H1 (cell line): ENCODE measurements at regions not wholly inside any gene's neighbourhood (a gene's known extent, or its start where the extent isn't known, plus 50 kb on each side); places are given as distances from the start of the nearest gene placed in this dataset.

Source experiments
- CTCF ChIA-PET: fragments of 300-600 bp; sonication (Branson Sonifier 250); formaldehyde crosslinking; loops from one replicate; lab custom pipeline; 2021; ENCODE audit not compliant: partially characterized antibody; lab: Charles Lee
- POLR2A ChIA-PET: fragments of 300-600 bp; sonication (Branson Sonifier 250); formaldehyde crosslinking; loops from one replicate; lab custom pipeline; 2021; ENCODE audit warnings: inconsistent platforms; ENCODE audit not compliant: partially characterized antibody; lab: Charles Lee
- DNase-seq, 2 experiments: peaks; one replicate each; pipeline versions ENCODE4 v3.0.0 to v3.0.0-alpha.2; 2010 to 2022; ENCODE audit warnings: low spot score in 2 of 2, low read depth in 1 of 2, mixed read lengths in 1 of 2
- FAIRE-seq: peaks from 2 replicates; lab custom pipeline; 2011; peaks lifted over from hg19 to GRCh38; lab: Jason Lieb, UNC
- H2AFZ ChIP-seq: 2 replicates; pipeline ENCODE4 v1.8.1; 2012; ENCODE audit warnings: low read length, inconsistent platforms
- H2AK5ac ChIP-seq: 2 replicates; pipeline ENCODE4 v1.6.1; 2013; ENCODE audit warnings: low read depth, low read length
- H2BK120ac ChIP-seq: replicated peaks from 2 replicates; pipeline ENCODE3; 2013; ENCODE audit warnings: low read depth, low read length, inconsistent platforms
- H2BK12ac ChIP-seq: 2 replicates; pipeline ENCODE4 v1.6.1; 2013; ENCODE audit warnings: low read depth, low read length
- H2BK15ac ChIP-seq: 2 replicates; pipeline ENCODE4 v1.6.1; 2013; ENCODE audit warnings: low read length
- H2BK20ac ChIP-seq: 2 replicates; pipeline ENCODE4 v1.6.1; 2013; ENCODE audit warnings: low read length
- H2BK5ac ChIP-seq: 2 replicates; pipeline ENCODE4 v1.6.1; 2013; ENCODE audit warnings: low read depth, low read length
- H3K14ac ChIP-seq: 2 replicates; pipeline ENCODE4 v1.6.1; 2013; ENCODE audit warnings: inconsistent platforms; ENCODE audit not compliant: insufficient read length
- H3K18ac ChIP-seq: 2 replicates; pipeline ENCODE4 v1.6.1; 2013; ENCODE audit warnings: low read length; ENCODE audit errors: extremely low read depth
- H3K23ac ChIP-seq: 2 replicates; pipeline ENCODE4 v1.6.1; 2013; ENCODE audit warnings: inconsistent platforms; ENCODE audit not compliant: insufficient read length
- H3K23me2 ChIP-seq: 2 replicates; pipeline ENCODE4 v1.6.1; 2013; ENCODE audit warnings: low read depth, low read length
- H3K27ac ChIP-seq: 2 replicates; pipeline ENCODE4 v1.6.1; 2011; ENCODE audit warnings: low read depth, low read length, inconsistent platforms
- H3K27me3 ChIP-seq, 4 experiments: replicated peaks in 1 of 4; 1 replicate in 1 of 4; 2 replicates in 3 of 4; pipeline versions ENCODE4 v1.6.1 to v1.8.1; 2011 to 2013; ENCODE audit warnings: low read length in 3 of 4, mild to moderate bottlenecking in 3 of 4, inconsistent platforms in 2 of 4, mixed read lengths in 2 of 4, moderate library complexity in 1 of 4; ENCODE audit not compliant: control insufficient read depth in 3 of 4, insufficient read depth in 3 of 4; ENCODE audit errors: extremely low read depth in 1 of 4
- H3K36me3 ChIP-seq, 4 experiments: 2 replicates each; pipeline versions ENCODE4 v1.6.1 to v1.8.1; 2011 to 2013; ENCODE audit warnings: mild to moderate bottlenecking in 4 of 4, low read length in 3 of 4, moderate library complexity in 2 of 4, control low read depth in 1 of 4, inconsistent platforms in 1 of 4; ENCODE audit not compliant: insufficient read depth in 4 of 4, control insufficient read depth in 2 of 4
- H3K4ac ChIP-seq: replicated peaks from 2 replicates; pipeline ENCODE3; 2013; ENCODE audit warnings: low read length, low read depth, mixed read lengths, inconsistent platforms; ENCODE audit not compliant: insufficient read length
- H3K4me1 ChIP-seq, 4 experiments: replicated peaks in 1 of 4; 1 replicate in 1 of 4; 2 replicates in 3 of 4; pipeline versions ENCODE4 v1.6.1 to v1.8.1; 2011 to 2013; ENCODE audit warnings: low read length in 3 of 4, inconsistent platforms in 2 of 4, mixed read lengths in 1 of 4; ENCODE audit not compliant: insufficient read depth in 4 of 4, control insufficient read depth in 3 of 4
- H3K4me2 ChIP-seq, 2 experiments: 2 replicates each; pipeline versions ENCODE4 v1.6.1 to v1.8.1; 2011 to 2013; ENCODE audit warnings: low read depth in 2 of 2, low read length in 2 of 2, control low read depth in 1 of 2, inconsistent platforms in 1 of 2, mild to moderate bottlenecking in 1 of 2; ENCODE audit not compliant: insufficient read depth in 1 of 2
- H3K4me3 ChIP-seq, 4 experiments: fragments of 200-600, 300-600 bp in 1 of 4; sonication (generic), shearing (Covaris generic), sonication (Bioruptor Twin) in 1 of 4; 2 replicates each; pipeline versions ENCODE4 v1.5.1 to v1.8.1; 2011 to 2016; ENCODE audit warnings: low read length in 4 of 4, low read depth in 3 of 4, control low read depth in 2 of 4, inconsistent platforms in 2 of 4, mild to moderate bottlenecking in 2 of 4, mixed read lengths in 1 of 4, moderate library complexity in 1 of 4; ENCODE audit not compliant: insufficient read depth in 2 of 4; ENCODE audit errors: extremely low read depth in 1 of 4
- H3K56ac ChIP-seq: replicated peaks from 2 replicates; pipeline ENCODE3; 2013; ENCODE audit warnings: low read depth, mild to moderate bottlenecking, mixed read lengths, low read length, inconsistent platforms; ENCODE audit not compliant: insufficient read length
- H3K79me1 ChIP-seq: 2 replicates; pipeline ENCODE4 v1.6.1; 2013; ENCODE audit warnings: low read depth, low read length, control low read depth
- H3K79me2 ChIP-seq, 2 experiments: 2 replicates each; pipeline versions ENCODE4 v1.6.1 to v1.8.1; 2012 to 2013; ENCODE audit warnings: low read length in 2 of 2, mild to moderate bottlenecking in 2 of 2, inconsistent platforms in 1 of 2; ENCODE audit not compliant: insufficient read depth in 2 of 2, control insufficient read depth in 1 of 2
- H3K9ac ChIP-seq, 4 experiments: replicated peaks in 1 of 4; 1 replicate in 1 of 4; 2 replicates in 3 of 4; pipeline versions ENCODE4 v1.6.1 to v1.8.1; 2011 to 2013; ENCODE audit warnings: low read depth in 3 of 4, low read length in 3 of 4, control low read depth in 2 of 4, mild to moderate bottlenecking in 2 of 4, moderate library complexity in 2 of 4, inconsistent platforms in 1 of 4; ENCODE audit errors: extremely low read depth in 1 of 4
- H3K9me3 ChIP-seq, 2 experiments: 2 replicates each; pipeline versions ENCODE4 v1.6.1 to v1.8.1; 2012 to 2013; ENCODE audit warnings: mild to moderate bottlenecking in 2 of 2, moderate library complexity in 2 of 2, control low read depth in 1 of 2, inconsistent platforms in 1 of 2, low read depth in 1 of 2, low read length in 1 of 2, mixed read lengths in 1 of 2; ENCODE audit not compliant: insufficient read depth in 2 of 2
- H4K20me1 ChIP-seq, 2 experiments: replicated peaks in 1 of 2; 2 replicates each; pipeline versions ENCODE3 to v1.8.1; 2011 to 2013; ENCODE audit warnings: inconsistent platforms in 2 of 2, low read length in 2 of 2, mild to moderate bottlenecking in 1 of 2; ENCODE audit not compliant: insufficient read depth in 2 of 2, control insufficient read depth in 1 of 2
- H4K5ac ChIP-seq: 2 replicates; pipeline ENCODE4 v1.6.1; 2013; ENCODE audit warnings: low read length, low read depth, mixed read lengths, inconsistent platforms; ENCODE audit not compliant: insufficient read length
- H4K8ac ChIP-seq: 2 replicates; pipeline ENCODE4 v1.8.0; 2013; ENCODE audit warnings: mild to moderate bottlenecking, moderate library complexity, low read length, inconsistent platforms; ENCODE audit not compliant: insufficient read depth; ENCODE audit errors: extremely low read depth
- H4K91ac ChIP-seq: replicated peaks from 2 replicates; pipeline ENCODE3; 2013; ENCODE audit warnings: low read length, mixed read lengths, inconsistent platforms; ENCODE audit not compliant: insufficient read length
- ASH2L ChIP-seq: fragments of 200-600, 300-600 bp; sonication (generic); IDR thresholded peaks from one replicate; pipeline ENCODE4 v1.7.1; 2017; ENCODE audit warnings: low read length
- E2F6 ChIP-seq: IDR thresholded peaks from 2 replicates; pipeline ENCODE4 v1.6.1; 2012; ENCODE audit warnings: inconsistent platforms
- POLR2A ChIP-seq, 2 experiments: IDR thresholded peaks; 1 replicate in 1 of 2; 2 replicates in 1 of 2; pipeline ENCODE4 v1.6.1; 2011; ENCODE audit warnings: low read depth in 2 of 2, low read length in 2 of 2, mild to moderate bottlenecking in 2 of 2; ENCODE audit errors: control extremely low read depth in 1 of 2
- RNF2 ChIP-seq: fragments of 200-900, 300-1000 bp; sonication (generic); IDR thresholded peaks from 2 replicates; pipeline ENCODE4 v1.7.1; 2016; ENCODE audit warnings: borderline replicate concordance, low read depth, mild to moderate bottlenecking, antibody characterized with exemption, low read length; ENCODE audit not compliant: poor library complexity, severe bottlenecking; ENCODE audit errors: missing control alignments
- RXRA ChIP-seq: IDR thresholded peaks from 2 replicates; pipeline ENCODE4 v1.6.1; 2011; ENCODE audit warnings: low read depth, mild to moderate bottlenecking, low read length, moderate library complexity; ENCODE audit not compliant: insufficient read depth
- WGBS, 2 experiments: shearing (Covaris generic) in 1 of 2; methylation state at CpG; one replicate each; pipeline versions ENCODE4 v1.1.6 to v1.1.7; 2013 to 2015; ENCODE audit warnings: low lambda C conversion rate in 2 of 2, mixed read lengths in 2 of 2, inconsistent platforms in 1 of 2, low coverage in 1 of 2, missing lambda C conversion rate in 1 of 2; ENCODE audit not compliant: insufficient replicate concordance in 2 of 2, insufficient coverage in 1 of 2, insufficient read length in 1 of 2; ENCODE audit errors: extremely low coverage in 1 of 2, missing lambda C conversion rate in 1 of 2; 5-methylcytosine and 5-hydroxymethylcytosine counted together

DNA sequence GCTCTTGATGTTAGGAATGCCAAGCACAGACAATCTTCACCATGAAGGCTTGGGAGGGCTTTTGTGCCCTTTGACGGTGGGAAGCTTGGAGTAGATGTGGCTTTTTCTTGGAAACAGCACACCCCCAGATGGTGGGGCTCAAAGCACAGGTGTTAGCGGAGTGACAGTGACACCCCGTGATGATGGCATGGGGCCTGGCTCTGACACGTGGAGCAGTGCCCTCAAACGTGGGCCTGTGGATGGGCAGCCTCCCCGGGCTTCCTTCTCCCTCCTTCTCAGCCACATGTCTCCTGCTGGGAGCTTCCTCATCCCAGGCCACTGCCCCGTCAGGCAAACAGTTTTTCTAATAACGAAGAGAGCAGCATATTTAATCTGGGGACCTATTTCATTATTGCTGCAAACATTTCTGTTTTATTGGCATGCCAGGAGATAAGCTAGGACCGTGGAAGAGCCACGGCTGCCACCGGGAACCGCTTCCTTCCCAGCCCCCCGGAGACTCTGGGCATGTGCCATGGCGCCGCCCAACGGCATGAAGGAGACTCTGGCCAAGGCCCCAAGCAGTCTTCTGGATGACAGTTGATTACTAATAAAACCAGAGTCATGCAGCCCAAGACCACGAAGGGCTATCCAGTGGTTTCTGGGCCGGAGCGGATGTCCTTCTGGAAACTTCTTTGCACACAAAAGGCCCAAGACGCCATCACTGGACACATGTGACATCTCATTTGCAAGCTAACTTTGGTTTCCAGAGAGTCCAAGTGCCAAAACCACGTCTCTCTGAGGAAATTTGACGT is 280.3 kb upstream of the FOXF1 start:
- Histone ChIP-seq H2BK120ac (no peak overlapping the region), H4K8ac (no peak overlapping the region), H3K79me1 (no peaks in the 10 kb centered on the region), H4K91ac (no peak overlapping the region), H3K14ac (no peak overlapping the region), H3K27me3 (peaks cover 0 to 4% (median 0%) of the 10 kb centered on the region in 4 experiments; a peak in 2 of 7 replicates), H2BK20ac (no peak overlapping the region), H2AFZ (no peak overlapping the region), H2BK15ac (no peak overlapping the region), H4K5ac (no peak overlapping the region), H3K36me3 (no peaks in the 10 kb centered on the region), H3K9me3 (peaks cover 3 to 15% of the 10 kb centered on the region in 2 experiments; a peak in 3 of 4 replicates), H3K18ac (no peak overlapping the region), H3K4me1 (no peaks in the 10 kb centered on the region), H3K9ac (no peak overlapping the region), H3K27ac (no peak overlapping the region), H3K4me3 (no peak overlapping the region), H2BK5ac (no peak overlapping the region), H2BK12ac (no peak overlapping the region), H3K23ac (no peak overlapping the region), H2AK5ac (peak overlapping the region; percentile 15; the same call in 1 of the 2 replicates), H4K20me1 (no peaks in the 10 kb centered on the region), H3K4me2 (no peak overlapping the region), H3K56ac (no peak overlapping the region), H3K4ac (no peak overlapping the region), H3K23me2 (peaks cover 2% of the 10 kb centered on the region; the same call in 1 of the 2 replicates), H3K79me2 (no peaks in the 10 kb centered on the region)
- no peak for FAIRE-seq
- TF ChIP-seq RNF2: no peak
- TF ChIP-seq E2F6: no peak
- no peak for TF ChIP-seq RXRA
- no peak for TF ChIP-seq POLR2A (IDR thresholded peaks at IDR 0.05; ENCODE audit: control extremely low read depth in 1 of 2, low read depth in 2 of 2, low read length in 2 of 2)
- TF ChIP-seq ASH2L: no peak
- ChIA-PET POLR2A (no interaction called here), CTCF (interaction anchor here (0.9 to 1.9 kb wide), 4 partner anchors 13 to 157 kb away, joined by 3 to 8 read pairs (median 3); no protein-coding TSS in a partner anchor)
- WGBS, 2 experiments: 94% methylated on average over 21 of the region's 22 CpGs; no CpG with 5 or more reads in 1 of the 2 experiments
- DNase-seq: peak in 1 of 2 experiments; percentile 17
